GM23248 (cell line): ENCODE measurements at regions not wholly inside any gene's neighbourhood (a gene's known extent, or its start where the extent isn't known, plus 50 kb on each side); places are given as distances from the start of the nearest gene placed in this dataset.

Experiments
- EZH2 ChIP-seq: fragments of 200-600 bp; sonication (generic); IDR thresholded peaks from 2 replicates; pipeline ENCODE4 v1.6.1; 2018; ENCODE audit warnings: antibody characterized with exemption, mild to moderate bottlenecking; ENCODE audit not compliant: insufficient read depth, poor library complexity, severe bottlenecking
- EZH2phosphoT487 ChIP-seq: fragments of 200-600 bp; sonication (generic); IDR thresholded peaks from 2 replicates; pipeline ENCODE4 v1.6.1; 2018; ENCODE audit warnings: antibody characterized with exemption, moderate library complexity, mild to moderate bottlenecking, low read depth; ENCODE audit not compliant: insufficient read depth

DNA sequence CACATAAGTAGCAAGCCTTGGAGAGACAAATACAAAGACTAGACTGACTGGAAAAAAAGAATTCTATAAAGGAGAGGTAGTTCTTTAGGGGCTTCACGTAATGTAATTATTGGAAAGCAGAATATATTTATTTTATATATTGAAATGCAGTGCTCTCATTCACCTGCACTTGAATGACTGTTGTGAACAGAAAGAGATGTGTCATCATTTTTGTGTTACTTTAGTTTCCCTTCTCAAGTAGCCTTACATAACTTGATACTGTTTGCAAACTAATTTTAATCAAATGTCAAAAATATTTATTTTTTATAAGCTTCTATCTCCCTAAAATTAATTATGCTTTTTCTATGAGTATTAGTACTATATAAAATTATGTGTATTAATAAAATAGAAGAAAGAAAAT, 691.1 kb upstream of the FTMT start:
- TF ChIP-seq EZH2 = no peak
- no peak for TF ChIP-seq EZH2phosphoT487
